Endothelial cell of umbilical vein (primary cell): ENCODE measurements at regions not wholly inside any gene's neighbourhood (a gene's known extent, or its start where the extent isn't known, plus 50 kb on each side); places are given as distances from the start of the nearest gene placed in this dataset.

Experiments
- CTCF ChIP-seq, 2 donors: IDR thresholded peaks; 1 replicate in 1 of 2; 2 replicates in 1 of 2; pipeline ENCODE4 v1.5.1; 2011; ENCODE audit warnings: low read length in 2 of 2, mild to moderate bottlenecking in 2 of 2, moderate library complexity in 2 of 2, control low read depth in 1 of 2, inconsistent platforms in 1 of 2, low read depth in 1 of 2; ENCODE audit not compliant: insufficient read depth in 1 of 2; ENCODE audit errors: extremely low read depth in 1 of 2
- EZH2 ChIP-seq: IDR thresholded peaks from 2 replicates; pipeline ENCODE4 v1.6.1; 2012; ENCODE audit warnings: borderline replicate concordance, low read depth, mild to moderate bottlenecking, moderate library complexity, low read length, inconsistent platforms; ENCODE audit not compliant: severe bottlenecking
- GATA2 ChIP-seq: IDR thresholded peaks from 2 replicates; pipeline ENCODE4 v1.7.0; 2011; ENCODE audit warnings: low read depth, mild to moderate bottlenecking, moderate library complexity, mixed read lengths, low read length; ENCODE audit not compliant: insufficient read length, insufficient read depth
- MYC ChIP-seq: IDR thresholded peaks from one replicate; pipeline ENCODE4 v1.6.1; 2011; ENCODE audit warnings: mild to moderate bottlenecking, low read depth, low read length
- POLR2A ChIP-seq: IDR thresholded peaks from 2 replicates; pipeline ENCODE4 v1.6.1; 2012; ENCODE audit warnings: low read depth, mild to moderate bottlenecking, control low read depth, low read length

DNA sequence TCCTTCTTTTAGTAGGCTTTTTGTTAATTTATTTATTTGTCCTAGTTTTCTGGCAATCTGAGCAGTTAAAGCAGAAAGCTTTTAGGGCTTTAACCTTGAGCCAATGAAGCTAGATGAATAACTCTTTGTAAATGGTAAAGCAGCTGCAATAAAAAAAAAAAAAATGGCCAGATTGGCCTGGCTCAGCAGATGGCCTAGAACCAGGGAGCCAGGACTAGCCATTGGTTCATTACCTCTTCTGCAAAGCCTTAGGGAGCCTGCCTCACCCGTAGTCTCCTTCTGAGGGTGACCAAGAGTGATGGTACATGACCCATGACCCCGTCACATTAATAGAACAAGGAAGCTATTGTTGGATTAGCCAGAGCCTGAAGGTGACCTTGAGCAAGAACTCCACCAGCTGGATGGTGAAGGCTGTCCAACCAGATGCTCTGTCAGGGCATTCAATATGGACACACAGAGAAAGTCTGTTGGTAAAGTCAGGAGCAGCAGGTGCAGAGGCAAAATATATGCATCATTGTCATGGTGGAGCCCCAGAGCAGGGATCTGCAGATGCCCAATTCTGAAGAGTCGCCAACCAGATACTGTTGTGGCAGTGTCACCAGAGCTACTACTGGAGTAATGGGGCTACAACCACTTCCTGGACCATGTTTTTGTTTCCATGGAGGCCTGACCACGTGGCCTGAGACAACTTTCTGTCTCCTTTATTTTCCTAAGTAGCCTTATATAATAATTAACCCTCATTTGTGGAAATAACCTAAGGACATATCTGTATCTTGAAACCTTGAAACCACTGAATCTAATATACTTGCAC, 100.7 kb downstream of the MTX3 start:
- TF ChIP-seq POLR2A (no peak), MYC (no peak), CTCF (IDR thresholded peaks at IDR 0.05; ENCODE audit: extremely low read depth in 1 of 2, insufficient read depth in 1 of 2, low read depth in 1 of 2, low read length in 2 of 2) (no peak), EZH2 (no peak), GATA2 (no peak)
